ENCODE measurements at regions not wholly inside any gene's neighbourhood (a gene's known extent, or its start where the extent isn't known, plus 50 kb on each side); places are given as distances from the start of the nearest gene placed in this dataset.

- TF ChIP-seq POLR2A (IDR thresholded peaks at IDR 0.05) (no peak), CTCF (IDR thresholded peaks at IDR 0.05) (no peak)
These were observed 69.2 kb upstream of the EDAR start for GRCh38 chr2:109058191-109058632.
